Rectal smooth muscle tissue (tissue), 1 donor: ENCODE measurements at regions not wholly inside any gene's neighbourhood (a gene's known extent, or its start where the extent isn't known, plus 50 kb on each side); places are given as distances from the start of the nearest gene placed in this dataset.
"Not testable (repeated sequence)": the region's sequence is repeated elsewhere in the genome, so short reads cannot be mapped to it uniquely, and the experiment has no call there.

ENCODE experiments used
- H3K27ac ChIP-seq: one replicate; pipeline ENCODE4 v1.7.0; 2013; ENCODE audit warnings: low read depth, low read length, inconsistent platforms
- H3K27me3 ChIP-seq: one replicate; pipeline ENCODE4 v1.7.0; 2013; ENCODE audit warnings: low read length; ENCODE audit not compliant: control insufficient read depth, insufficient read depth
- H3K36me3 ChIP-seq: one replicate; pipeline ENCODE4 v1.7.0; 2013; ENCODE audit warnings: low read length; ENCODE audit not compliant: control insufficient read depth, insufficient read depth
- H3K4me1 ChIP-seq: one replicate; pipeline ENCODE4 v1.7.0; 2013; ENCODE audit warnings: low read length; ENCODE audit not compliant: control insufficient read depth, insufficient read depth
- H3K4me3 ChIP-seq: one replicate; pipeline ENCODE4 v1.7.0; 2013; ENCODE audit warnings: low read length
- H3K9ac ChIP-seq: one replicate; pipeline ENCODE4 v1.7.0; 2013; ENCODE audit warnings: low read length

DNA sequence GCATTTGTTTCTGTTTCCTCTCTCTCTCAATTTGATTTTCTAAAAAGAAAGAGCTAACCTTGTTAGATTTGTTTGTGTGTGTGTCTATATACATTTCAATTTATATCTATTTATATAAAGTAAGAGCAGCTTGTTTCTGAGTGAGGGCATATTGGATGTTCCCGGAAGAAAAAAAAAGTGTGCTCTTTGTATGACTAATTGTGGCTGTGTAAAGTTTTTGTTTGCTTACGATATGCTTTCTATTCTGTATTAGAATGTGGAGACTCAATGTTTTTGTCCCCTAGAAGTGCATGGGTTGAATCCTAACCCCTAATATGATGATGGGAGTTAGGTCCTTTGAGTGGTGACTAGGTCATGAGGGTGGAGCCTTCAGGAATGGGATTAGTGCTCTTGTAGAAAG is 66.6 kb upstream of the C1QTNF9B start:
- Histone ChIP-seq H3K4me1 (no peaks in the 10 kb centered on the region), H3K36me3 (no peaks in the 10 kb centered on the region), H3K27me3 (no peaks in the 10 kb centered on the region), H3K4me3 (no peak overlapping the region), H3K27ac (no peak overlapping the region), H3K9ac (no peak overlapping the region)

DNA sequence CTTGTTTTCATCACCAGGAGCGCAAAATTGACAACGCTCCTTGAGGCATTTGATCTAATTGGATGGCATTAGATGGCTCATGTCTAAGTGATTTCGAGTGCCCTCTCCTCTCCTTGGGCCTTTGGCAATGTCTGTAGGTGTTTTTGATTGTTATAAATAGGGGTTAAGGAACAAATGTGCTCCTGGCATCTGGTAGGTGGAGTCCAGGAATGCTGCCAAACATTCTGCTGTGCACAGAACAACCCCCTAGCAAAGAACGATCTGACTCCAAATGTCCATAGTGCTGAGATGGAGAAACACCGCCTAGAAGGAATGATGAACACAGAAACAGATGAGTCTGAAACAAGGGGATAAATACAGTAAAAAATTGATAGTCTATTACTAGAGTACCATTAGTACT is 68.0 kb upstream of the C1QTNF9B start:
- no peaks in the 10 kb centered on the region for H3K4me1 ChIP-seq
- H3K27me3 ChIP-seq = no peaks in the 10 kb centered on the region
- no peak overlapping the region for H3K4me3 ChIP-seq
- no peaks in the 10 kb centered on the region for H3K36me3 ChIP-seq
- no peak overlapping the region for H3K27ac ChIP-seq
- H3K9ac ChIP-seq = no peak overlapping the region

DNA sequence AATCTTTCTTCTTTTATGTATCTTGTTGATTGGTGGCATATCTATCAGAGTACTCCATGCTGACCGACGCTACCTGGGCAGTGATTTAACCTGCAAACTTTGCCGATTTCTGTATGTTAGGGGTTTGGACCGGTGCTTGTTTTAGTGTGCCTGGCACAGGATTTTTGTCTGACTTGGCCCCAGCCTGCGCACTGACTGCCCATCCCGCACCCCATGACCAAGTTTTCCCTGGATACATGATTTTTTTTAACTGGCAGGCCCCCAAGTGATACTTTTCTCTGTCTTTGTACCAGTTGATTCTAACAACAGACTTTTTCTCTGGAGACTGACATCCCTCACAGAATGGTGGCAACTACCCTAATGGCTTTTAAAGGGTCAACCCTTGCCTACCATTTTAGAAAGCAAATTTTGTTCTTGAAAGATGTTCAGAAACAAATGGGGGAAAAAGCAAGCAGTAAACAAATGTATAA is 69.0 kb upstream of the C1QTNF9B start:
- no peaks in the 10 kb centered on the region for H3K4me1 ChIP-seq
- no peak overlapping the region for H3K9ac ChIP-seq
- no peak overlapping the region for H3K27ac ChIP-seq
- no peaks in the 10 kb centered on the region for H3K27me3 ChIP-seq
- no peak overlapping the region for H3K4me3 ChIP-seq
- no peaks in the 10 kb centered on the region for H3K36me3 ChIP-seq

DNA sequence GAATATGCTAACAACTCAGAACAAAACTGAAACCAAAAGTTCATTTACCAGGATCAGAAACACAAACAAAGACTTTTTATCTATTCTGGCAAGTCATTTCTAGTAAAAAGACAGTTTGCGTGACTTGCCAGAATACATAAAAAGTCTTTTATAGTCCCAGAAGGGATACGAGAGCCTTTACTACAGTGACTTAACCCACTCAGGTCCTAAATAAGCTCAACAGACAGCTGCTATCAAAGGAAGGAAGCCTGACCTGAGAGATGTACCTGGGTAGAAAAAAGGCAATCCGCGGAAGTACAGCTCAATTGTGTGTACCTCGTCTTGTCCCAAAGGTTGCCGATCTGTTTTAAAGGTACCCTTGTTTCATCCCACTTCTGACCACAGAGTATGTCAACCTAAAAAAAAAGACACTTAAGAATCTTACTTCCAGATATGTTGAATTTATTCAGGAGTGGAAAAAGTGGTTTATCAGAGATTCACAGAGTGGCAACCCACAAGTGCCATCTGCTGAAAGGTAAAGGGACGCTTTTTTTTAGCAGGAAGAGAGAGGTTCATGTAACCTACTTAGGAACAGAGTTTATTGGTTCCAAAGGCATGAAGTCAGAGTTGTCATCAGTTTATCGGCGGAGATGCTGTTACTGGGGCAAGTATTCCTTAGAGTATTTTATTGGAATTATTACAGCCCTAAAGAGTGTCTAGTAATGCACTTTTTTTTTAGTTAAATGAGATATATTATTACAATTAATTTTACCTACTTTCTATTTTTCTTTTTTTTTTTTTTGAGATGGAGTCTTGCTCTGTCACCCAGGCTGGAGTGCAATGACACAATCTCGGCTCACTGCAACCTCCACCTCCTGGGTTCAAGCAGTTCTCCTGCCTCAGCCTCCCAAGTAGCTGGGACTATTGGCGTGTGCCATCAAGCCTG is 69.7 kb upstream of the C1QTNF9B start:
- no peak overlapping the region for H3K27ac ChIP-seq
- H3K36me3 ChIP-seq = no peaks in the 10 kb centered on the region
- H3K9ac ChIP-seq = no peak overlapping the region
- peak overlapping the region; percentile 29 for H3K4me3 ChIP-seq
- H3K27me3 ChIP-seq = no peaks in the 10 kb centered on the region
- no peaks in the 10 kb centered on the region for H3K4me1 ChIP-seq

DNA sequence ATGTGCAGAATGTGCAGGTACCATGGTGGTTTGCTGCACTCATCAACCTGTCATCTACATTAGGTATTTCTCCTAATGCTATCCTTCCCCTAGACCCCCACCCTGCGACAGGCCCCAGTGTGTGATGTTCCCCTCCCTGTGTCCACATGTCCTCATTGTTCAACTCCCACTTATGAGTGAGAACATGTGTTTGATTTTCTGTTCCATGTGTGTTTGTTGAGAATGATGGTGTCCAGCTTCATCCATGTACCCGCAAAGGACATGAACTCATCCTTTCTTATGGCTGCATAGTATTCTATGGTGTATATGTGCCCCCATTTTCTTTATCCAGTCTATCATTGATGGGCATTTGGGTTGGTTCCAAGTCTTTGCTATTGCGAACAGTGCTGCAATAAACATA is 70.5 kb upstream of the C1QTNF9B start:
- H3K4me1 ChIP-seq, H3K27me3 ChIP-seq, H3K4me3 ChIP-seq, H3K36me3 ChIP-seq, H3K9ac ChIP-seq, H3K27ac ChIP-seq: not testable (repeated sequence)

DNA sequence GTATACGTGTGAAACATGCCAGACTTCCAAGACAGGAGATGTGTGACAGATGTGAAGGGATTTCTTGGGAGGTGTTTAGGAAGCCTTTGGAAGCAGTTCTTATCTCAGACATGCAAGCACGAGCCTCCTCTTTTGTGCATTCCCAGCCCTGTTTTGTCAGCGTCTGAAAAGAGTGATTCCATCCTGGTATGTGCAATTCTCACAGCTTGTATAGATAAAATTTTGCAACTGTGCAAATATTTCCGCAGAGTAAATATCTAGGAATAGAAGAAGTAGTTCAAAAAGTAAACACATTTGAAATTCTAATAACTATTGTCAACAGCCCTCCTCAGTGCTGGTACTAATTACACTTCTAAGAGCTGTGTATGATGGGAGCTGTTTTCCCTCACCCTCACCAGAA is 72.3 kb upstream of the C1QTNF9B start:
- H3K4me3 ChIP-seq = no peak overlapping the region
- no peak overlapping the region for H3K27ac ChIP-seq
- no peaks in the 10 kb centered on the region for H3K36me3 ChIP-seq
- no peak overlapping the region for H3K9ac ChIP-seq
- H3K4me1 ChIP-seq = no peaks in the 10 kb centered on the region
- no peaks in the 10 kb centered on the region for H3K27me3 ChIP-seq

DNA sequence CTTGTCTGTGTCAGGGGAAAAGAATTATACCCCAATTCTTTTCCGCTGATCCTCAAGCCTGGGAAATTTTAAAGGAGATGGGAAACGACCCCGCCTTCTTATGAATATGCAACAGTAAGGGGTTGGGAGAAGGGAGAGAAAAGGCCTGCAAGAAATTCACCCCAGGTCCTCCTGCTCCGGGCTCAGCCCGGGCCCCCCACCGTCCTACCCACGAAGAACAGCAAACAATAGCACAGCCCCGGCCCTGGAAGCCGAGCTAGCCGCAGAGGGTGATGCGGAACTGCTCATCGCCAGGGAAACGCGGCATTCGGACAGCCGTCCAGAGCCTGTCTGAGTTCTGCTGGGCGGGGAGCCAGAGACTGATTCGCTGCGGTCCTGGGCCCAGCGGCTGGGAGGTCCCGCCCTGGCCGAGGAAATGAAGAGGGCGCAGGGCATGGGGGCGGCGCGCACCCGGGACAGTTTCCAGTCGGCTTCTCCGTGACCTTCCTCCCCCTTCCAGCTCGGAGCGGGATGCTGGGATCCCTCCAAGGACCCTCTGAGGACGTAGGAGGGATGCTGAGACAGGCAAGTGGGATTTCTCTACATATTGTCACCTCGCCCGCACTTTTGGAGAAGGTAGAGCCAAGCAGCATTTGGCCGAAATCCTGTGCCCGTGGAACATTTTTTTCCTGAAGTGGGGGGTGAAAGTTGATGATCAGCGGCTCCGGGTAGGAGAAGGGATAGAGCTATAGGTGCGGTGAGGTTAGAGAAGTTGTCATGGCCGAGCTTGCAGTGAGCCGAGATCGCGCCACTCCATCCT is 82.3 kb upstream of the C1QTNF9B start:
- peak overlapping the region; percentile 44 for H3K27ac ChIP-seq
- H3K36me3 ChIP-seq = no peaks in the 10 kb centered on the region
- H3K9ac ChIP-seq = no peak overlapping the region
- peak overlapping the region; percentile 81 for H3K4me3 ChIP-seq
- H3K4me1 ChIP-seq = no peaks in the 10 kb centered on the region
- H3K27me3 ChIP-seq = no peaks in the 10 kb centered on the region

DNA sequence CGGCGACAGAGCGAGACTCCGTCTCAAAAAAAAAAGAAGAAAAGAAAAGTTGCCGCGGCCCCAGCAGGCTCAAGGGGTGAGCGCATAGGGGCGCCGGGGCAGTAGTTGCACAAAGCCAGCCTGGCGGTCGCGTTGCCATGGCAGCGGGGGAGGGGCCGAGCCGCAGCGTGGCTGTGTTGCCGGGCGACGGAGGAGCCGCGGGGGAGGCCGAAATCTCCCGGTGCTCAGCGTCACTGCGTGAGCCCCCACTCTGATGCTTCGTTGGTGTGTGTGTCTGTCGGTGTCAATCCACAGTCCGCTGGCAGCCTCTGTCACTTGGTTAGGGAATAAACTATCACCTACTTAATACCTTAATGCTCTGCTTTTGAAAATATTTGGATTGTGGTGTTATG is 82.9 kb upstream of the C1QTNF9B start:
- Histone ChIP-seq H3K27ac (no peak overlapping the region), H3K36me3 (no peaks in the 10 kb centered on the region), H3K4me3 (peak overlapping the region; percentile 81), H3K9ac (no peak overlapping the region), H3K27me3 (no peaks in the 10 kb centered on the region), H3K4me1 (peaks cover 2% of the 10 kb centered on the region)

DNA sequence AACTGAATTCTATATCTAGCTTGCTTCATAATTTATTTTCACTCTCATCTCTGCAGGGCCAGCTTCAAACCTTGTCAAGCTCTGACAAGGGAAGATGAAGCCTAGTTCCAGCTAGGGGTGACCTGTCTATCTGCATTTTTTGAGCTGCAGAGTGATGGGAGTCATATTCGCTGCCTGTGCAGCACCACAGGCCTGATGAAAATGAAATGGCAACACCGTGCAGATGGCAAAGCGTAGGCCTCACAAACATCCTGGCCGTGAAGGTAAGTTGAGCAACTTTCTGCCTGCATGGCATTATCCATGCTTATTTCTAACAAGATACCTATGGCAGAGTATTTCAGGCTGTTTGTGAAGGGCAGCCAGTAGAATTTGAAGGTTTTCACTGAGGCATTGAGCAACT is 86.4 kb upstream of the C1QTNF9B start:
- Histone ChIP-seq H3K27me3 (no peaks in the 10 kb centered on the region), H3K4me1 (peaks cover 2% of the 10 kb centered on the region), H3K9ac (no peak overlapping the region), H3K36me3 (no peaks in the 10 kb centered on the region), H3K27ac (no peak overlapping the region), H3K4me3 (no peak overlapping the region)

DNA sequence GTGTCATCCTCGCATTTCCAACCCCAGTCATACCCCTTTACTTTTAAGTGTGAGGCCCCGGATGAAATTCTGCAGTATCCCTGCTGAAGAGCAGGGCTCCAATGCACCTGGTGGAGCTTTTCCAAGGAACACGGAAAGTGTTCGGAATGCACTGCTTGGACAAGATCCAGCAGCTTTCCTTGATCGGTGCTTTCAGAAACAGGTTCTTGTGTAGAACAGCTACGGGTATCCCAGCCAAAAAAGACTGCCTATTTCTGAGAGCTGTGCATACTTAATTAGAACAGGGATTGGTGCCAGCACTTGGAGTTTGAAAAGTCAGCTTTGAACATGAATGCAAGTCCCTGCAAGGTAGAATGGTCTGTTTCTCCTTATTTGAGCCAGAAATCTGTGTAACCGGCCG is 87.2 kb upstream of the C1QTNF9B start:
- H3K9ac ChIP-seq = no peak overlapping the region
- H3K4me3 ChIP-seq = no peak overlapping the region
- H3K27ac ChIP-seq = no peak overlapping the region
- H3K36me3 ChIP-seq = no peaks in the 10 kb centered on the region
- H3K4me1 ChIP-seq = peaks cover 2% of the 10 kb centered on the region
- H3K27me3 ChIP-seq = no peaks in the 10 kb centered on the region

DNA sequence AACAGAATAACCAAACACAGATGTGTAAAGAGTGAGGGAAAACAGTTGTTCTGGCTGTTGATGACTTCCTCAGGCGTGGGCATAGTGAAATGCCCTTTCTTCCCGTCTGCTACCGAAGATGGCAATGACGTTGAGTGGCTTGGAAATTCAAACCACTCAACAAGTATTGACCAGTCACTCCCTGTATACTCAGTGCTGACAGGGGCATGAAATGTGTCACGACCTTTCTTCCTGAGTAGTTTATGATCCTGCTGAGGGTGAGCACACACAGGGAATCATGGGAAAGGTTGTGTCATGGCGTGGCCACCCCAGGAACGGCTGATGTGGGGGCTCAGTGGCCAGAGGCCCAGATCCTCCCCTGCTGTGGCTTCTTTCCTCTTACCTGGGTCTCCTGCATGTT is 87.8 kb upstream of the C1QTNF9B start:
- Histone ChIP-seq H3K27me3 (no peaks in the 10 kb centered on the region), H3K4me3 (no peak overlapping the region), H3K36me3 (no peaks in the 10 kb centered on the region), H3K27ac (no peak overlapping the region), H3K9ac (no peak overlapping the region), H3K4me1 (peaks cover 2% of the 10 kb centered on the region)

DNA sequence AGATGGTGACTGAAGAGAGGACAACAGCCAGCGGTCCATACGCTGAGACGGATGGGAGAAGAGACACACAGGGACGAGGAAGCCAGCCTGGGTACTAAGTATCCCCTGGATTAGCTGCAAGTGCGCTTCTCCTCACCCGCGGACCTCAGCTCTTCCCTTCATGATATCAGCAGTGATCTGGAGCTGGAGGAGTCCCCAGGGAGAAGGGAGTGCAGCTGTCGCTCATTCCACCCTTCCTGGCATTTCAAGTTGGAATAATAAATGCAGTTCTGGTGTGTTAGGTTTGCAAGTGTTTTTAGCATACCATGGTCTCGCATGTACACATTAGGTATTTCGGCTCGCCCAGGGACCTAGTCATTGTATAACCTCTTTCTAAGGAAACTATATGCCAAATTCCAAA is 88.5 kb upstream of the C1QTNF9B start:
- Histone ChIP-seq H3K27ac (no peak overlapping the region), H3K4me3 (no peak overlapping the region), H3K4me1 (peaks cover 2% of the 10 kb centered on the region), H3K27me3 (no peaks in the 10 kb centered on the region), H3K9ac (no peak overlapping the region), H3K36me3 (no peaks in the 10 kb centered on the region)
